IMR-90 (cell line): ENCODE measurements at regions not wholly inside any gene's neighbourhood (a gene's known extent, or its start where the extent isn't known, plus 50 kb on each side); places are given as distances from the start of the nearest gene placed in this dataset.

Experiments
- ATAC-seq: fragments of 200-7000 bp; cut with Tn5 transposase; 2 replicates; pipeline ENCODE4 v1.9.1; 2020; ENCODE audit warnings: low read depth, mild to moderate bottlenecking, moderate library complexity
- BruUV-seq: library from RNA; stranded (reverse); fragments of 400-500 nt; replicated peaks from 2 replicates; lab custom pipeline; 2021; lab: Mats Ljungman, UMichigan
- CTCF ChIA-PET: fragments of 300-600 bp; formaldehyde crosslinking; extraction: SDS; loops from one replicate; lab custom pipeline; 2021; ENCODE audit warnings: antibody characterized with exemption; lab: Yijun Ruan, JAX
- POLR2A ChIA-PET: fragments of 300-600 bp; sonication (Branson Sonifier 250); formaldehyde crosslinking; loops from one replicate; lab custom pipeline; 2022; ENCODE audit warnings: antibody characterized with exemption; ENCODE audit not compliant: unreplicated experiment; lab: Charles Lee
- DNase-seq: peaks from one replicate; pipeline ENCODE4 v3.0.0; 2013
- H2AFZ ChIP-seq: replicated peaks from 2 replicates; pipeline ENCODE3; 2013; ENCODE audit warnings: low read length, mild to moderate bottlenecking; ENCODE audit not compliant: poor library complexity
- H2AK5ac ChIP-seq: 2 replicates; pipeline ENCODE4 v1.6.1; 2013; ENCODE audit warnings: low read depth, low read length, inconsistent platforms
- H2AK9ac ChIP-seq: replicated peaks from 2 replicates; pipeline ENCODE3; 2013; ENCODE audit warnings: mild to moderate bottlenecking, low read depth, low read length, moderate library complexity; ENCODE audit not compliant: poor library complexity
- H2BK120ac ChIP-seq: 2 replicates; pipeline ENCODE4 v1.6.1; 2013; ENCODE audit warnings: low read depth, low read length, inconsistent platforms
- H2BK15ac ChIP-seq: 3 replicates; pipeline ENCODE4 v1.6.1; 2013; ENCODE audit warnings: low read depth, low read length, inconsistent platforms
- H2BK20ac ChIP-seq: 2 replicates; pipeline ENCODE4 v1.6.1; 2013; ENCODE audit warnings: low read depth, mild to moderate bottlenecking, inconsistent platforms, low read length, moderate library complexity
- H2BK5ac ChIP-seq: 2 replicates; pipeline ENCODE4 v1.6.1; 2013; ENCODE audit warnings: mild to moderate bottlenecking, low read depth, low read length, inconsistent platforms; ENCODE audit not compliant: poor library complexity, severe bottlenecking
- H3K14ac ChIP-seq: replicated peaks from 2 replicates; pipeline ENCODE4 v1.6.1; 2013; ENCODE audit warnings: low read depth, low read length, inconsistent platforms
- H3K18ac ChIP-seq: 2 replicates; pipeline ENCODE4 v1.6.1; 2013; ENCODE audit warnings: low read depth, low read length, control low read depth
- H3K23ac ChIP-seq: 2 replicates; pipeline ENCODE4 v1.6.1; 2013; ENCODE audit warnings: low read depth, low read length, inconsistent platforms
- H3K27ac ChIP-seq: 2 replicates; pipeline ENCODE4 v1.5.1; 2013; ENCODE audit warnings: mild to moderate bottlenecking, control low read depth, low read length; ENCODE audit not compliant: insufficient read depth
- H3K27me3 ChIP-seq: 2 replicates; pipeline ENCODE4 v1.6.1; 2013; ENCODE audit warnings: low read length; ENCODE audit not compliant: control insufficient read depth, insufficient read depth
- H3K36me3 ChIP-seq: 2 replicates; pipeline ENCODE4 v1.6.1; 2013; ENCODE audit warnings: low read length, mixed read lengths; ENCODE audit not compliant: control insufficient read depth, insufficient read depth
- H3K4ac ChIP-seq: 2 replicates; pipeline ENCODE4 v1.6.1; 2013; ENCODE audit warnings: low read depth, low read length, inconsistent platforms
- H3K4me1 ChIP-seq: 2 replicates; pipeline ENCODE4 v1.6.1; 2013; ENCODE audit warnings: low read length, mixed read lengths; ENCODE audit not compliant: control insufficient read depth, insufficient read depth
- H3K4me2 ChIP-seq: 2 replicates; pipeline ENCODE4 v1.6.1; 2013; ENCODE audit warnings: low read depth, mild to moderate bottlenecking, control low read depth, low read length, moderate library complexity
- H3K4me3 ChIP-seq: 2 replicates; pipeline ENCODE4 v1.5.1; 2013; ENCODE audit warnings: low read depth, mild to moderate bottlenecking, control low read depth, low read length, moderate library complexity; ENCODE audit not compliant: insufficient read depth
- H3K56ac ChIP-seq: 2 replicates; pipeline ENCODE4 v1.6.1; 2013; ENCODE audit warnings: low read length, inconsistent platforms; ENCODE audit not compliant: insufficient read depth; ENCODE audit errors: extremely low read depth
- H3K79me1 ChIP-seq, 2 experiments: 2 replicates each; pipeline ENCODE4 v1.6.1; 2013; ENCODE audit warnings: low read length in 2 of 2, inconsistent platforms in 1 of 2, low read depth in 1 of 2
- H3K9ac ChIP-seq: 2 replicates; pipeline ENCODE4 v1.6.1; 2013; ENCODE audit warnings: low read depth, low read length, control low read depth
- H3K9me1 ChIP-seq: 2 replicates; pipeline ENCODE4 v1.6.1; 2013; ENCODE audit warnings: low read length, inconsistent platforms; ENCODE audit not compliant: insufficient read depth
- H3K9me3 ChIP-seq: 2 replicates; pipeline ENCODE4 v1.6.1; 2013; ENCODE audit warnings: low read length; ENCODE audit not compliant: control insufficient read depth, insufficient read depth
- H4K20me1 ChIP-seq: 2 replicates; pipeline ENCODE4 v1.6.1; 2013; ENCODE audit warnings: low read length, inconsistent platforms; ENCODE audit not compliant: insufficient read depth
- H4K5ac ChIP-seq: 2 replicates; pipeline ENCODE4 v1.6.1; 2013; ENCODE audit warnings: mild to moderate bottlenecking, low read depth, low read length, control low read depth
- H4K8ac ChIP-seq, 2 experiments: 2 replicates each; pipeline ENCODE4 v1.6.1; 2013; ENCODE audit warnings: low read depth in 2 of 2, low read length in 2 of 2, control low read depth in 1 of 2, inconsistent platforms in 1 of 2
- H4K91ac ChIP-seq: 2 replicates; pipeline ENCODE4 v1.6.1; 2013; ENCODE audit warnings: low read depth, low read length, inconsistent platforms; ENCODE audit not compliant: insufficient read depth
- CEBPB ChIP-seq: IDR thresholded peaks from 2 replicates; pipeline ENCODE4 v1.6.1; 2012; ENCODE audit warnings: low read depth, low read length, improper control_type of control experiment
- CHD1 ChIP-seq: IDR thresholded peaks from 2 replicates; pipeline ENCODE4 v1.6.1; 2012; ENCODE audit warnings: low read depth, low read length, improper control_type of control experiment
- FOS ChIP-seq: fragments of 150-350 bp; IDR thresholded peaks from 2 replicates; pipeline ENCODE4 v1.6.1; 2016; ENCODE audit warnings: low read depth, low read length
- MAFK ChIP-seq: IDR thresholded peaks from 2 replicates; pipeline ENCODE4 v1.6.1; 2012; ENCODE audit warnings: low read depth, low read length, improper control_type of control experiment
- MXI1 ChIP-seq: IDR thresholded peaks from 2 replicates; pipeline ENCODE4 v1.6.1; 2012; ENCODE audit warnings: low read depth, mild to moderate bottlenecking, low read length, moderate library complexity, borderline replicate concordance
- POLR2A ChIP-seq: IDR thresholded peaks from 2 replicates; pipeline ENCODE4 v1.6.1; 2012; ENCODE audit warnings: mild to moderate bottlenecking, low read depth, low read length
- RAD21 ChIP-seq: IDR thresholded peaks from 2 replicates; pipeline ENCODE4 v1.6.1; 2012; ENCODE audit warnings: low read length, improper control_type of control experiment
- RCOR1 ChIP-seq: IDR thresholded peaks from 2 replicates; pipeline ENCODE4 v1.6.1; 2012; ENCODE audit warnings: mild to moderate bottlenecking, low read length, improper control_type of control experiment; ENCODE audit not compliant: insufficient replicate concordance
- SMC3 ChIP-seq: fragments of 150-350 bp; IDR thresholded peaks from 2 replicates; pipeline ENCODE4 v1.6.1; 2016; ENCODE audit warnings: low read depth, mild to moderate bottlenecking, antibody characterized with exemption, low read length, moderate library complexity
- WGBS, 2 experiments: methylation state at CpG; one replicate each; pipeline versions ENCODE4 v1.1.5 to v1.1.7; 2013; ENCODE audit warnings: missing lambda C conversion rate in 2 of 2; ENCODE audit not compliant: insufficient read length in 1 of 2; ENCODE audit errors: extremely low coverage in 2 of 2; 5-methylcytosine and 5-hydroxymethylcytosine counted together
- dilution Hi-C: fragments of 300-500 bp; cut with HindIII; formaldehyde crosslinking; loops from one replicate; pipeline ENCODE4 v1.14.3; 2018; ENCODE audit warnings: low sequenced_read_pairs; ENCODE audit not compliant: unreplicated experiment
- in situ Hi-C: fragments of 300-500 bp; cut with MboI; formaldehyde crosslinking; loops from 3 replicates; pipeline ENCODE4 v1.14.3; 2019; ENCODE audit warnings: low sequenced_read_pairs, inconsistent platforms, mixed read lengths
- intact Hi-C: fragments of 100-400 bp; cut with micrococcal nuclease; formaldehyde crosslinking; loops from 2 replicates; pipeline ENCODE4 v1.10.0; 2022
- TF ChIP-seq, protein P1 (sequence below): fragments of 150-350 bp; IDR thresholded peaks from 2 replicates; pipeline ENCODE4 v1.6.1; 2017; ENCODE audit warnings: mild to moderate bottlenecking, antibody characterized with exemption, low read length, low read depth
- TF ChIP-seq, protein P2 (sequence below): conservative IDR thresholded peaks from 2 replicates; pipeline ENCODE4 v1.5.1; 2012; ENCODE audit warnings: mild to moderate bottlenecking, low read depth, low read length, improper control_type of control experiment
- TF ChIP-seq, protein P3 (sequence below): fragments of 150-350 bp; IDR thresholded peaks from 2 replicates; pipeline ENCODE4 v1.6.1; 2016; ENCODE audit warnings: low read depth, mild to moderate bottlenecking, low read length, moderate library complexity, borderline replicate concordance

DNA sequence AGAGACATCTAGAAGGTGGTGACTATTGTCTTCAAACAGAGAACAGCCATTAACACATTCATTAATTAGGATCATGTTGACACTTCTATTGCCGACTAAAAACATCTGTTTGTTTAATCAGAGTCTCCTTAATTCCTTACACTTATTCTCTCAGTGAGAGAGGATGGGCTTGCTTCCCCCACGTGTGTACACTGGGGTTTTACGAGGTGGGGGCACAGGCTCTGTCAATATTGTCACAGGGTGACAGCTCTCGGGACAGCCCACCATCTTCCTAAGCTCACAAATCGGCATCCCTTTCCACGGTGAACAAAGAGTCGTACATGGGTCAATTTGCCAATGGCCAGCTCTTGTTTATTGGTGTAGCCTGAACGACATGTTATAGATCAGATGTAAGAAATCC is 413.2 kb downstream of the MIAT start:
- DNase-seq (no peak), ATAC-seq (no peak)
- Histone ChIP-seq H2AFZ (no peak overlapping the region), H2BK120ac (no peak overlapping the region), H3K4me3 (no peak overlapping the region), H2AK5ac (no peak overlapping the region), H3K18ac (no peak overlapping the region), H3K36me3 (no peaks in the 10 kb centered on the region), H3K14ac (no peak overlapping the region), H2AK9ac (no peak overlapping the region), H4K20me1 (no peaks in the 10 kb centered on the region), H4K8ac (no peak overlapping the region), H3K56ac (no peak overlapping the region), H3K4me2 (no peak overlapping the region), H4K91ac (no peak overlapping the region), H3K27ac (no peak overlapping the region), H3K4ac (no peak overlapping the region), H3K9me1 (no peaks in the 10 kb centered on the region), H3K9me3 (no peaks in the 10 kb centered on the region), H3K4me1 (no peaks in the 10 kb centered on the region), H2BK20ac (no peak overlapping the region), H3K23ac (no peak overlapping the region), H3K79me1 (no peaks in the 10 kb centered on the region), H4K5ac (no peak overlapping the region), H3K9ac (no peak overlapping the region), H3K27me3 (peaks cover 38% of the 10 kb centered on the region), H2BK5ac (no peak overlapping the region), H2BK15ac (no peak overlapping the region)
- ChIA-PET CTCF (no interaction called here), POLR2A (no interaction called here)
- TF ChIP-seq, protein P1, sequence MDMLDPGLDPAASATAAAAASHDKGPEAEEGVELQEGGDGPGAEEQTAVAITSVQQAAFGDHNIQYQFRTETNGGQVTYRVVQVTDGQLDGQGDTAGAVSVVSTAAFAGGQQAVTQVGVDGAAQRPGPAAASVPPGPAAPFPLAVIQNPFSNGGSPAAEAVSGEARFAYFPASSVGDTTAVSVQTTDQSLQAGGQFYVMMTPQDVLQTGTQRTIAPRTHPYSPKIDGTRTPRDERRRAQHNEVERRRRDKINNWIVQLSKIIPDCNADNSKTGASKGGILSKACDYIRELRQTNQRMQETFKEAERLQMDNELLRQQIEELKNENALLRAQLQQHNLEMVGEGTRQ = no peak
- TF ChIP-seq CHD1 (no peak), CEBPB (no peak), POLR2A (no peak), MXI1 (no peak), MAFK (no peak), FOS (no peak), RCOR1 (no peak), SMC3 (no peak), RAD21 (no peak)
- TF ChIP-seq, protein P2, sequence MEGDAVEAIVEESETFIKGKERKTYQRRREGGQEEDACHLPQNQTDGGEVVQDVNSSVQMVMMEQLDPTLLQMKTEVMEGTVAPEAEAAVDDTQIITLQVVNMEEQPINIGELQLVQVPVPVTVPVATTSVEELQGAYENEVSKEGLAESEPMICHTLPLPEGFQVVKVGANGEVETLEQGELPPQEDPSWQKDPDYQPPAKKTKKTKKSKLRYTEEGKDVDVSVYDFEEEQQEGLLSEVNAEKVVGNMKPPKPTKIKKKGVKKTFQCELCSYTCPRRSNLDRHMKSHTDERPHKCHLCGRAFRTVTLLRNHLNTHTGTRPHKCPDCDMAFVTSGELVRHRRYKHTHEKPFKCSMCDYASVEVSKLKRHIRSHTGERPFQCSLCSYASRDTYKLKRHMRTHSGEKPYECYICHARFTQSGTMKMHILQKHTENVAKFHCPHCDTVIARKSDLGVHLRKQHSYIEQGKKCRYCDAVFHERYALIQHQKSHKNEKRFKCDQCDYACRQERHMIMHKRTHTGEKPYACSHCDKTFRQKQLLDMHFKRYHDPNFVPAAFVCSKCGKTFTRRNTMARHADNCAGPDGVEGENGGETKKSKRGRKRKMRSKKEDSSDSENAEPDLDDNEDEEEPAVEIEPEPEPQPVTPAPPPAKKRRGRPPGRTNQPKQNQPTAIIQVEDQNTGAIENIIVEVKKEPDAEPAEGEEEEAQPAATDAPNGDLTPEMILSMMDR = no peak
- TF ChIP-seq, protein P3, sequence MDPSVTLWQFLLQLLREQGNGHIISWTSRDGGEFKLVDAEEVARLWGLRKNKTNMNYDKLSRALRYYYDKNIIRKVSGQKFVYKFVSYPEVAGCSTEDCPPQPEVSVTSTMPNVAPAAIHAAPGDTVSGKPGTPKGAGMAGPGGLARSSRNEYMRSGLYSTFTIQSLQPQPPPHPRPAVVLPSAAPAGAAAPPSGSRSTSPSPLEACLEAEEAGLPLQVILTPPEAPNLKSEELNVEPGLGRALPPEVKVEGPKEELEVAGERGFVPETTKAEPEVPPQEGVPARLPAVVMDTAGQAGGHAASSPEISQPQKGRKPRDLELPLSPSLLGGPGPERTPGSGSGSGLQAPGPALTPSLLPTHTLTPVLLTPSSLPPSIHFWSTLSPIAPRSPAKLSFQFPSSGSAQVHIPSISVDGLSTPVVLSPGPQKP = no peak
- no TSS peak for BruUV-seq
- intact Hi-C loops (no loop called here), dilution Hi-C loops (no loop called here), in situ Hi-C loops (no loop called here)
- no CpG with 5 or more reads among the region's 8 CpGs for WGBS, 2 experiments
